ENCODE measurements at regions not wholly inside any gene's neighbourhood (a gene's known extent, or its start where the extent isn't known, plus 50 kb on each side); places are given as distances from the start of the nearest gene placed in this dataset.

DNA sequence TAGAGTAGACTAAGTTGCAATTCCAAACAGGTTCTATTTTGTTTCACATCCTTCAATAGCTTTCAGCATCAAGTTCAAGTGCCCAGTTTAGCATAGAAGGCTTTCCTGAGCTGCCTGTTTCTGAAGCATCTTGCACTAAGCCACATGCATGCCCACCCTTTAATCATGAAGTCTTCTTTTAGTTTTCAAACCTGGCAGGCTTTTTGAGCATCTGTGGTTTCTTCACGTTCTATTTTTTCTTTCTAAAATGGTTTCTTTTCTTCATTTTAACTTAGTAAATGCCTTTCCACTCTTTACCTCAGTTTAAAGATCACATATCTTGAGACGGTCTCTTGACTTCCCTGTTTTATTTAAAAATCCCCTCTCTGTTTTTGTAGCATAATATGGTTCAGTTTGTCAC, 360.1 kb downstream of the MAN2A1 start:
- Mint-ChIP-seq H3K27ac (ENCODE audit: unreplicated experiment) (no peak overlapping the region), H3K4me3 (ENCODE audit: low read depth, unreplicated experiment) (no peak overlapping the region), H3K27me3 (ENCODE audit: unreplicated experiment) (peaks cover 47% of the 10 kb centered on the region), H3K36me3 (ENCODE audit: insufficient read depth, unreplicated experiment) (no peaks in the 10 kb centered on the region), H3K9me3 (ENCODE audit: low read depth, unreplicated experiment) (peaks cover 4% of the 10 kb centered on the region), H3K4me1 (ENCODE audit: low read depth, unreplicated experiment) (no peaks in the 10 kb centered on the region)
- TF ChIP-seq, protein P1, sequence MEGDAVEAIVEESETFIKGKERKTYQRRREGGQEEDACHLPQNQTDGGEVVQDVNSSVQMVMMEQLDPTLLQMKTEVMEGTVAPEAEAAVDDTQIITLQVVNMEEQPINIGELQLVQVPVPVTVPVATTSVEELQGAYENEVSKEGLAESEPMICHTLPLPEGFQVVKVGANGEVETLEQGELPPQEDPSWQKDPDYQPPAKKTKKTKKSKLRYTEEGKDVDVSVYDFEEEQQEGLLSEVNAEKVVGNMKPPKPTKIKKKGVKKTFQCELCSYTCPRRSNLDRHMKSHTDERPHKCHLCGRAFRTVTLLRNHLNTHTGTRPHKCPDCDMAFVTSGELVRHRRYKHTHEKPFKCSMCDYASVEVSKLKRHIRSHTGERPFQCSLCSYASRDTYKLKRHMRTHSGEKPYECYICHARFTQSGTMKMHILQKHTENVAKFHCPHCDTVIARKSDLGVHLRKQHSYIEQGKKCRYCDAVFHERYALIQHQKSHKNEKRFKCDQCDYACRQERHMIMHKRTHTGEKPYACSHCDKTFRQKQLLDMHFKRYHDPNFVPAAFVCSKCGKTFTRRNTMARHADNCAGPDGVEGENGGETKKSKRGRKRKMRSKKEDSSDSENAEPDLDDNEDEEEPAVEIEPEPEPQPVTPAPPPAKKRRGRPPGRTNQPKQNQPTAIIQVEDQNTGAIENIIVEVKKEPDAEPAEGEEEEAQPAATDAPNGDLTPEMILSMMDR (IDR thresholded peaks at IDR 0.05; ENCODE audit: unreplicated experiment), result no peak
- intact Hi-C loops (cut with micrococcal nuclease; ENCODE audit: unreplicated experiment), result loop anchor here (10.0 kb wide), 2 partner anchors 355 to 575 kb away; no protein-coding TSS in a partner anchor
- no TSS peak for BruUV-seq (replicated peaks)
- CTCF ChIA-PET, result no interaction called here
- no peak for DNase-seq

DNA sequence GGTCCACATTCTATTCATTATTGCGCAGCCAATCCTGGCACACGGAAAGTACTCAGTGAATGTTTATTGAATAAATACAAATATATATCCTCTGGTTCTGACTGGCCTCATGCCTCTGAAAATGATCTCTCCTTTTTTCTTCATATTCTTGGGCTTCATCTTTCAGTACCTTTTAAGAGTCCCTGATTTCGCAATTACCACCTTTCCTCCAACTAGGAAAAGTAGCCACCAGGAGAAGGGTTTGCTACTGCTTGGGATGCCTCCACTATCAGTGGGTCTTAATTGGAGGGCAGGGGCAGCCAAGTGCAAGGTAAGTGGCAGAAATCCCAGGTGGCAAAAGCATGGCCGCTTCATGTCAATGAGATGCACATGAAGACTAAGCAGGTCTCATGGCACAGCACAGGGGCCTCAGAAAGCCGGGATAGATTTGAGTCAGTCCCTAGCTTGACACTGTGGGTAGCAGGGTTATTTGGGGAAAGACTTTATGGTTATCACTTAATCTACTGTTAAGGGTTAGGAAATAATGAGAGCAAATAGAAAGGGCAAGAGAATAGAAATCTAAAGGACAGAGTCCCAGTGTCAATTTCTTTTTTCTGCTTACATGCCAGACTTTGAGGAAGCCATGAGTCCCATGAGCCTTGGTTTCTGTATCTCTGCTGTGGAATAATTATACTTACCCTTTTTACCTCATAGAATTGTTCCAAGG, 361.1 kb downstream of the MAN2A1 start:
- TF ChIP-seq, protein P1 (IDR thresholded peaks at IDR 0.05; ENCODE audit: unreplicated experiment), result no peak
- no peak overlapping the region for H3K4me3 Mint-ChIP-seq (ENCODE audit: low read depth, unreplicated experiment)
- no peaks in the 10 kb centered on the region for H3K4me1 Mint-ChIP-seq (ENCODE audit: low read depth, unreplicated experiment)
- H3K27ac Mint-ChIP-seq (ENCODE audit: unreplicated experiment), result no peak overlapping the region
- no TSS peak for BruUV-seq (replicated peaks)
- H3K27me3 Mint-ChIP-seq (ENCODE audit: unreplicated experiment), result peaks cover 42% of the 10 kb centered on the region
- H3K36me3 Mint-ChIP-seq (ENCODE audit: insufficient read depth, unreplicated experiment), result no peaks in the 10 kb centered on the region
- DNase-seq, result no peak
- CTCF ChIA-PET, result no interaction called here
- H3K9me3 Mint-ChIP-seq (ENCODE audit: low read depth, unreplicated experiment), result peaks cover 4% of the 10 kb centered on the region
- intact Hi-C loops (cut with micrococcal nuclease; ENCODE audit: unreplicated experiment), result loop anchor here (10.0 kb wide), 1 partner anchor 356 kb away; no protein-coding TSS in a partner anchor

DNA sequence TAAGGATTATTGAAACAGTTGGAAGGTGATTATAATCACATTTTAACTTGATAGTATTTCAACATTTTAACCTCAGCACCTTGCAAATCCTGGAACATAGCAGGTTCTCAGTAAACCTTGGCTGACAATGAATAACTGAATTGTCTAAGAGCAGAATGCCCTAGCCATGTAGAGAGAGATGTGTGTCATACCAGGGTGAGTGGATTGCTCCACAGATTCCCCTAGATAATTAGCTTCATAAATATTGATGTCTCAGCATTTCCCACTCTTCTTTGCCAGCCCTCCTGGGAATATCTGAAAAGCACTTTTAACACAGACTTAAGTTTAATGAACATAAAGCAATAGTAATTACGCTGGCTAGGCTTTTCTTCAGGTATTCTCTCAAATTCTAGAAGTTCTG, 363.5 kb downstream of the MAN2A1 start:
- Mint-ChIP-seq H3K27ac (ENCODE audit: unreplicated experiment) (no peak overlapping the region), H3K4me3 (ENCODE audit: low read depth, unreplicated experiment) (no peak overlapping the region), H3K36me3 (ENCODE audit: insufficient read depth, unreplicated experiment) (no peaks in the 10 kb centered on the region), H3K4me1 (ENCODE audit: low read depth, unreplicated experiment) (no peaks in the 10 kb centered on the region), H3K27me3 (ENCODE audit: unreplicated experiment) (peaks cover 30% of the 10 kb centered on the region), H3K9me3 (ENCODE audit: low read depth, unreplicated experiment) (no peaks in the 10 kb centered on the region)
- TF ChIP-seq, protein P1 (IDR thresholded peaks at IDR 0.05; ENCODE audit: unreplicated experiment), result no peak
- intact Hi-C loops (cut with micrococcal nuclease; ENCODE audit: unreplicated experiment), result loop anchor here (10.0 kb wide), 1 partner anchor 358 kb away; no protein-coding TSS in a partner anchor
- no peak for DNase-seq
- BruUV-seq (replicated peaks), result no TSS peak
- CTCF ChIA-PET, result no interaction called here

DNA sequence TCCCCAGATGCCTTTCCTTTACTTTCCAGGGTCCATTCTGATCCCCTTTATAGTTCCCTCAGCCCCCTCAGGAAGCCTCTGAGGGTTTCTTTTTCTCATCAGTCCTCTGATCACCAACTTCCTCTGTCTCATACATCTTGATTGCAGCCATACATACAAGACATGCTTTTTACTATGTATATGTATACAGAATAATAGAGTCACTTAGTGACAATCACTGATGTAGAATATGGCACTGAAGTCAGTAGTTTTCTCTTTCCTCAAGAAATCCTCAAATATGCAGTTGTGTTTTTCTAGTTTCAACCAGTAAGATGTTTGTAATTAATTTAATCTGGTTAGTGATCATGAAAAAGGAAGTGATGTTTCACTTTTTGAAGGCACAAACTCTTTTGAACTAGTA, 364.1 kb downstream of the MAN2A1 start:
- no peaks in the 10 kb centered on the region for H3K9me3 Mint-ChIP-seq (ENCODE audit: low read depth, unreplicated experiment)
- no peak overlapping the region for H3K27ac Mint-ChIP-seq (ENCODE audit: unreplicated experiment)
- H3K27me3 Mint-ChIP-seq (ENCODE audit: unreplicated experiment), result peaks cover 24% of the 10 kb centered on the region
- H3K4me1 Mint-ChIP-seq (ENCODE audit: low read depth, unreplicated experiment), result no peaks in the 10 kb centered on the region
- intact Hi-C loops (cut with micrococcal nuclease; ENCODE audit: unreplicated experiment), result loop anchor here (10.0 kb wide), 1 partner anchor 359 kb away; no protein-coding TSS in a partner anchor
- no peak for DNase-seq
- H3K36me3 Mint-ChIP-seq (ENCODE audit: insufficient read depth, unreplicated experiment), result no peaks in the 10 kb centered on the region
- CTCF ChIA-PET, result no interaction called here
- TF ChIP-seq, protein P1 (IDR thresholded peaks at IDR 0.05; ENCODE audit: unreplicated experiment), result no peak
- no TSS peak for BruUV-seq (replicated peaks)
- H3K4me3 Mint-ChIP-seq (ENCODE audit: low read depth, unreplicated experiment), result no peak overlapping the region

Measured in Calu3 (cell line).